ENCODE measurements at regions not wholly inside any gene's neighbourhood (a gene's known extent, or its start where the extent isn't known, plus 50 kb on each side); places are given as distances from the start of the nearest gene placed in this dataset.
A peak's percentile ranks its signal among the peaks of the same experiment; 100 is the strongest.

DNA sequence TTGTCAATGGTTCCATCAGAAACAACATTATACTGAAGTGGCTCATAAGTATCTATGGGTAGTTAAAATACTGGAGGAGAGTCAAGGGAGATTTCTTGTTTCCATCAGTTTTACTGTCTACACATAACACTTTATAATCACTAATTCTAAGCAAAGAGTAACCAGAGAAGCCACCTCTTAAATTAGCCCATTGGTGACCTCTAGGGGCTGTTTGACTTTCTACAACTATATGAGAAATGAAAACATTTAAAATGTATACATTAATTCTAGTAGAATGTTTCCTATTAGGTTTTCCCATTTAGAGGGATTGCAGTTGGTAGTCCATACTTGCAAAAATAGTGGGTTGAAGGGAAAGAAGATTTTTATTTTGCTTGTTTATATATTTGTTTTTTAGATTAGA, 504.3 kb downstream of the FAM181B start:
- DNase-seq (ENCODE audit: insufficient read length, low spot score) (no peak), FAIRE-seq (no peak)
- TF ChIP-seq, protein P1, sequence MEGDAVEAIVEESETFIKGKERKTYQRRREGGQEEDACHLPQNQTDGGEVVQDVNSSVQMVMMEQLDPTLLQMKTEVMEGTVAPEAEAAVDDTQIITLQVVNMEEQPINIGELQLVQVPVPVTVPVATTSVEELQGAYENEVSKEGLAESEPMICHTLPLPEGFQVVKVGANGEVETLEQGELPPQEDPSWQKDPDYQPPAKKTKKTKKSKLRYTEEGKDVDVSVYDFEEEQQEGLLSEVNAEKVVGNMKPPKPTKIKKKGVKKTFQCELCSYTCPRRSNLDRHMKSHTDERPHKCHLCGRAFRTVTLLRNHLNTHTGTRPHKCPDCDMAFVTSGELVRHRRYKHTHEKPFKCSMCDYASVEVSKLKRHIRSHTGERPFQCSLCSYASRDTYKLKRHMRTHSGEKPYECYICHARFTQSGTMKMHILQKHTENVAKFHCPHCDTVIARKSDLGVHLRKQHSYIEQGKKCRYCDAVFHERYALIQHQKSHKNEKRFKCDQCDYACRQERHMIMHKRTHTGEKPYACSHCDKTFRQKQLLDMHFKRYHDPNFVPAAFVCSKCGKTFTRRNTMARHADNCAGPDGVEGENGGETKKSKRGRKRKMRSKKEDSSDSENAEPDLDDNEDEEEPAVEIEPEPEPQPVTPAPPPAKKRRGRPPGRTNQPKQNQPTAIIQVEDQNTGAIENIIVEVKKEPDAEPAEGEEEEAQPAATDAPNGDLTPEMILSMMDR (IDR thresholded peaks at IDR 0.05; ENCODE audit: insufficient read depth, missing control alignments) = peak; percentile 60

DNA sequence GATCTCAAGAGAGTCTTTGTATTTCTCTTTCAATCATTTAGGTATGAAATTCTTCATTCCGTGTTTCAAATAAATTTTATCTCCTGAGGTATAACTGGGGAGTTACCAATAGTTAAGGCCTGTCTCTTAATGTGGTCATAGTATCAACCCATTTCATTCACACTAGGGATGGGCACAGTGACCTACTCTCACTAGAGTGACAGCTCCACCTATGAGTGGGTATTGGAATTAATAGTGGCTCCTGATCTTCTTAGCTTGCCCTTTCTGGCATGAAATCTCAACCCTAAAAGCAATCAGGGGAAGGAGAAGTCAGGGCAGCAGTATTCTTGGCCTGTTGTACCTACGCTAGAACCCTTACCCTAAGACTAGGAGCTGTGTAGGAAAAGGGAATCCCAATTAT, 507.7 kb downstream of the FAM181B start:
- FAIRE-seq (no peak), DNase-seq (ENCODE audit: insufficient read length, low spot score) (no peak)
- TF ChIP-seq, protein P1 (IDR thresholded peaks at IDR 0.05; ENCODE audit: insufficient read depth, missing control alignments) = no peak

DNA sequence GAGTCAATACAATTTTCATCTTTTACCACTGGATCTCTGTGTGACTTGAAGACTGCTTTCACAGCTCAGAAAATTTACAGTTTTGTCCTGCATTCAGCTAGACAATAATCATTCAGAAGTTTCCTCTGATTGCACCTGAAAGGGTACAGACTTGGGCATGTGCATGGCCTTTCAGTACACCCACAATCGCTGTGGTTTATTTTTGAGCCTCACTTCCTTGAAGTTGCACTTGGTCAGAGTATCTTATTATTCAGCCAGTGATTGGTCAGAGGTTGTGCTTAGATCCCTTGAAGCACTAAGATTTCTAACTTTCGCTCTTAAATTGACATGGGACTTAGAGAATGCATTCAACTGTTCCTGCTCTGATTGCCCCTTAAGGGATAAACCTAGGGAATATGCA, 508.2 kb downstream of the FAM181B start:
- FAIRE-seq (no peak), DNase-seq (ENCODE audit: insufficient read length, low spot score) (no peak)
- TF ChIP-seq, protein P1 (IDR thresholded peaks at IDR 0.05; ENCODE audit: insufficient read depth, missing control alignments) = no peak

DNA sequence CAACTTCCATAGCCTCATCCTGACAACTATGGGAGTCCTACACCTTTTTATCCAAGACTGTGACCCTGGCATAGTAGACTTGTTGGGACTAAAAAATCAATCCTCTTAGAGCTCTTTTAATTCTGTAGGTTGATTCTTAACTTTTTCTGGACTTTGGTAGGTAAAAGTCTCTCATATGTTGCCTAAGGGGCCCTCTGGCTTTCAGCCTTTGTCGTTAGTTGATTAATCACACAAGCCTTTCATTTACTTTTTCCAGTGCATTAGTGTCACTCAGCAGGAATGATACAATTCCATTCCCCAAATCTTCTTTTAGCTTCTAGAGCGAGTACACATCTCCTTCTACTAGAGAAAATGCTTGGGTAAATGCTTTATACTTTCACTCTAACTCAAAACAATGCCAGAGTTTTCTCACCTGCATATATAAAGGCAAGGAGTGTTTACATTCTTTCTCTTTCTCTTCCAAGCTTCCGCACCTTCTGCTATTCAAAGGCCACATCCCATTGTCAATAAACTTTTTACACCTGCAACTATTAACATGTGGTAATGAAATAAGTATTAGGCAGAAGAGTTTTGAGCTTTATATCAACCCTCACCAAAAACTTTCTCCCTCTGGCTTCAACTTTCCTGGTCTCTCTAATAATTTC, 516.6 kb downstream of the FAM181B start:
- no peak for DNase-seq (ENCODE audit: insufficient read length, low spot score)
- FAIRE-seq = no peak
- TF ChIP-seq, protein P1 (IDR thresholded peaks at IDR 0.05; ENCODE audit: insufficient read depth, missing control alignments) = no peak

DNA sequence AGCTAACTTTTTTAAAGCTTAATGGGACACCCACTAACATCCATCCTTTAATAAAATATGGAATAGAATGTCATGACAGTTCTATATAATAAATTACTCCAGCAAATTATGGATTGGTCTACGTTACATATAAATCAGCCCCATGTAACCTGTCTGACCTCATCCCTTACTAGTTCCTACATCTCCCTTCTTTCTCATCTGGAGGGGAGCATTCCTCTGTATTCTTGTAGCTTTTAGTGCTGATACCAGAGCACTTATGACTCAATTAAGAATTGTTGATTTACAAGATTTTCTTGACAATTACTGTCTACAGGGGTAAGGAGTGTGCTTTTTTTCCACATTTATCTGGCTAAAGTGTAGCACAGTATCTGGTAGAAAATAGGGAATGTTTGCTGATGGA, 523.7 kb downstream of the FAM181B start:
- FAIRE-seq (no peak), DNase-seq (ENCODE audit: insufficient read length, low spot score) (no peak)
- TF ChIP-seq, protein P1 (IDR thresholded peaks at IDR 0.05; ENCODE audit: insufficient read depth, missing control alignments) = no peak

DNA sequence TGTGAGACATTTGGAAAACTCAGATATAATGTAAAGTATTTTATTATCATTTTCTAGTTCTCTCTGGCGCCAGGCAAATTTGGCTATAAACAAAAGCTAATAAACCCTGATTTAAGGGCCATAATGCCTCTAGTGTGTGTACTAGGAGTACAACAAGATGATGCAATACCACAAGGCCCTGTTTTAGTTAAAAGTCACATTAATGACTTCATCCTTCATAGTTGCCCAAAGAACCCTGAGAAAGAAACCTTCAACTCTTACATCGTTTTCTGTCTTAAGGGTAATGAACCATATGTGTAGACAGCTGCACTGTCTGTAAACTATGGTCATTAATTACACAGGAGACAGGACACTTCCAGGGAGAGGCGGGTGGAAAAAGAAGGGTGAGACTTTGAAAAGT, 538.4 kb downstream of the FAM181B start:
- FAIRE-seq = no peak
- no peak for DNase-seq (ENCODE audit: insufficient read length, low spot score)
- TF ChIP-seq, protein P1 (IDR thresholded peaks at IDR 0.05; ENCODE audit: insufficient read depth, missing control alignments) = no peak

DNA sequence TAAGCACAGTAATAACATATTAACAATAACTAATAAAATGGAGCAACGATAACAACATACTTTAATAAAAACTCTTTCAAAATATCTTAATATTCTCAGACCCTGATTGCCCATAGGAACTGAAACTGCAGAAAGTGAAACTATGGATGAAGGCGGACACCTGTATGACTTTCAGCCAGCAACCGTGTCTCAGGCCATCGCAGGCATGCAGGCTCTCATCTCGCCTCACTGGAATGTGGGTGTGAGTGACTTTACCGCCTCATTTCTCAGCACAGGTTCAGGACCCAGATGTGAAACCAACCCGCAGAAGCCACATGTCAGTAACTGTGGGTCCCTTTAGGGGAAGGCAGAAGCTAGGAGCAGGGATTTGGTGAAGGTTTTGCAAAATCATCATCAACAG, 539.1 kb downstream of the FAM181B start:
- DNase-seq (ENCODE audit: insufficient read length, low spot score) (no peak), FAIRE-seq (no peak)
- TF ChIP-seq, protein P1 (IDR thresholded peaks at IDR 0.05; ENCODE audit: insufficient read depth, missing control alignments) = no peak
